ENCODE measurements at regions not wholly inside any gene's neighbourhood (a gene's known extent, or its start where the extent isn't known, plus 50 kb on each side); places are given as distances from the start of the nearest gene placed in this dataset.

- no peaks in the 10 kb centered on the region for H3K79me2 ChIP-seq (ENCODE audit: insufficient read depth, low read length)
Measured at GRCh38 chr2:158740621-158741020, 54.5 kb upstream of the DAPL1 start.

DNA sequence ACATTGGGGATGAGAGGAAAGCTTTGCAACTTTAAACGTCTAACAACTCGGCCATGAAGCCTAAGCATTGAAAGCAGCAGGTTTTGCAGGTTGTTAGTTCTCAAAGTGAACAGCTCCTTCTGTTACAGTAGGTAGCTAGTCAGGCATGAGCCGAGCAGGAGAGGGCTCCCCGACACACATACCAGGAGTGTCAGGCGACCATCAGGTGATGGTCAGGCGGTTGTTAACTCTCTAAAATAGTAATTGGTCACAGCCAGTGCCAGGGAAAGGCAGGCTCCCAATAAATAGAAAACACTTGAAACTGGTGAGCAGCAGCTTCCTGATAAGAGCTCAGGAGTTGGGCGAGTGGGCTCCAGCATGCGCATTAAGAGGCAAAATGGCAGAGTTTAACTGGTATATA lies 53.5 kb upstream of the DAPL1 start:
- Histone ChIP-seq H3K4me3 (ENCODE audit: low read length, poor library complexity, severe bottlenecking) (no peak overlapping the region), H3K4me1 (ENCODE audit: insufficient read depth, low read length, poor library complexity, severe bottlenecking) (no peaks in the 10 kb centered on the region), H3K27me3 (ENCODE audit: insufficient read depth, low read length, poor library complexity, severe bottlenecking) (no peaks in the 10 kb centered on the region), H2AFZ (ENCODE audit: low read length) (no peak overlapping the region), H3K4me2 (ENCODE audit: low read depth, low read length, poor library complexity, severe bottlenecking) (no peak overlapping the region), H3F3A (ENCODE audit: low read depth) (no peaks in the 10 kb centered on the region), H3K9me2 (replicated peaks; ENCODE audit: low read depth, low read length) (no peaks in the 10 kb centered on the region), H3K79me2 (ENCODE audit: insufficient read depth, low read length) (no peaks in the 10 kb centered on the region), H3K9me3 (ENCODE audit: insufficient read depth, low read depth, low read length) (no peaks in the 10 kb centered on the region), H4K20me1 (ENCODE audit: insufficient read depth, low read length, poor library complexity, severe bottlenecking) (no peaks in the 10 kb centered on the region), H3K9ac (ENCODE audit: low read depth, low read length, poor library complexity, severe bottlenecking) (no peak overlapping the region), H3K36me3 (ENCODE audit: insufficient read depth, low read length) (no peaks in the 10 kb centered on the region)
- TF ChIP-seq CTCF (conservative IDR thresholded peaks at IDR 0.05; ENCODE audit: low read length), result no peak
- TF ChIP-seq EZH2phosphoT487 (IDR thresholded peaks at IDR 0.05; ENCODE audit: borderline replicate concordance), result no peak

More at GRCh38 chr2:158740621-158741020, 54.5 kb upstream of the DAPL1 start:
- Histone ChIP-seq H3K36me3 (ENCODE audit: insufficient read depth, low read length) (no peaks in the 10 kb centered on the region), H2AFZ (ENCODE audit: low read length) (no peak overlapping the region), H3K9me2 (replicated peaks; ENCODE audit: low read depth, low read length) (no peaks in the 10 kb centered on the region), H3K9me3 (ENCODE audit: insufficient read depth, low read depth, low read length) (no peaks in the 10 kb centered on the region), H3F3A (ENCODE audit: low read depth) (no peaks in the 10 kb centered on the region), H3K27me3 (ENCODE audit: insufficient read depth, low read length, poor library complexity, severe bottlenecking) (peaks cover 6% of the 10 kb centered on the region), H3K9ac (ENCODE audit: low read depth, low read length, poor library complexity, severe bottlenecking) (no peak overlapping the region), H3K4me2 (ENCODE audit: low read depth, low read length, poor library complexity, severe bottlenecking) (no peak overlapping the region), H3K4me1 (ENCODE audit: insufficient read depth, low read length, poor library complexity, severe bottlenecking) (no peaks in the 10 kb centered on the region), H3K4me3 (ENCODE audit: low read length, poor library complexity, severe bottlenecking) (no peak overlapping the region), H4K20me1 (ENCODE audit: insufficient read depth, low read length, poor library complexity, severe bottlenecking) (no peaks in the 10 kb centered on the region)
- no peak for TF ChIP-seq EZH2phosphoT487 (IDR thresholded peaks at IDR 0.05; ENCODE audit: borderline replicate concordance)

DNA sequence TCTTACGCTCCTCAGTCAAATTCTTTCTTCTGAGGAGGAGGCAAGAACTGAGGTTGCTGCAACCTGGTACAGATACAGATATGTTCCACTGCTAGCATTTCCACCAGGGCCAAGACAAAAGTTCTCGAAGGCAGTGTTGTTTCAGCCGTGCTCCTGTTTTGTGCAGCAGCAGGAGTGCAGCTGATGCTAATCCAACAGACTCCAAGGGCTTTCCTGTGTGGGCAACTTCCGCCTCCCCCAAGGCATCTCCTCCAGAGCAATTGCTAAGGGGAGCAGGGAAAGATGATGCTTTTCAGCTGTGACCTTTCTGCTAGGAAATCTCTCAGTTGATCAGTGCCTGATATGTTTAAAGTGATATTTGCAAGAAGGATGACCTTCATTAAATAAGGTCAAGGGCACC lies 52.6 kb upstream of the DAPL1 start:
- H3K9ac ChIP-seq (ENCODE audit: low read depth, low read length, poor library complexity, severe bottlenecking), result no peak overlapping the region
- H3K9me2 ChIP-seq (replicated peaks; ENCODE audit: low read depth, low read length), result no peaks in the 10 kb centered on the region
- no peaks in the 10 kb centered on the region for H3F3A ChIP-seq (ENCODE audit: low read depth)
- no peak overlapping the region for H3K4me2 ChIP-seq (ENCODE audit: low read depth, low read length, poor library complexity, severe bottlenecking)
- H3K9me3 ChIP-seq (ENCODE audit: insufficient read depth, low read depth, low read length), result no peaks in the 10 kb centered on the region
- TF ChIP-seq CTCF (conservative IDR thresholded peaks at IDR 0.05; ENCODE audit: low read length), result no peak
- no peak for TF ChIP-seq EZH2phosphoT487 (IDR thresholded peaks at IDR 0.05; ENCODE audit: borderline replicate concordance)
- H3K27me3 ChIP-seq (ENCODE audit: insufficient read depth, low read length, poor library complexity, severe bottlenecking), result no peaks in the 10 kb centered on the region
- H3K4me1 ChIP-seq (ENCODE audit: insufficient read depth, low read length, poor library complexity, severe bottlenecking), result no peaks in the 10 kb centered on the region
- no peaks in the 10 kb centered on the region for H4K20me1 ChIP-seq (ENCODE audit: insufficient read depth, low read length, poor library complexity, severe bottlenecking)
- H2AFZ ChIP-seq (ENCODE audit: low read length), result no peak overlapping the region
- H3K36me3 ChIP-seq (ENCODE audit: insufficient read depth, low read length), result no peaks in the 10 kb centered on the region
- no peaks in the 10 kb centered on the region for H3K79me2 ChIP-seq (ENCODE audit: insufficient read depth, low read length)
- H3K4me3 ChIP-seq (ENCODE audit: low read length, poor library complexity, severe bottlenecking), result no peak overlapping the region

- Histone ChIP-seq H3K36me3 (ENCODE audit: insufficient read depth, low read length) (no peaks in the 10 kb centered on the region), H3K9me2 (replicated peaks; ENCODE audit: low read depth, low read length) (no peaks in the 10 kb centered on the region), H3K9me3 (ENCODE audit: insufficient read depth, low read depth, low read length) (no peaks in the 10 kb centered on the region), H3K4me2 (ENCODE audit: low read depth, low read length, poor library complexity, severe bottlenecking) (no peak overlapping the region), H2AFZ (ENCODE audit: low read length) (peak overlapping the region; percentile 84), H3K4me3 (ENCODE audit: low read length, poor library complexity, severe bottlenecking) (no peak overlapping the region), H3K79me2 (ENCODE audit: insufficient read depth, low read length) (no peaks in the 10 kb centered on the region), H3F3A (ENCODE audit: low read depth) (no peaks in the 10 kb centered on the region), H4K20me1 (ENCODE audit: insufficient read depth, low read length, poor library complexity, severe bottlenecking) (no peaks in the 10 kb centered on the region), H3K9ac (ENCODE audit: low read depth, low read length, poor library complexity, severe bottlenecking) (no peak overlapping the region), H3K27me3 (ENCODE audit: insufficient read depth, low read length, poor library complexity, severe bottlenecking) (no peaks in the 10 kb centered on the region), H3K4me1 (ENCODE audit: insufficient read depth, low read length, poor library complexity, severe bottlenecking) (no peaks in the 10 kb centered on the region)
- TF ChIP-seq CTCF (conservative IDR thresholded peaks at IDR 0.05; ENCODE audit: low read length), result no peak
- no peak for TF ChIP-seq EZH2phosphoT487 (IDR thresholded peaks at IDR 0.05; ENCODE audit: borderline replicate concordance)
Measured at GRCh38 chr2:158743466-158743865, 51.7 kb upstream of the DAPL1 start.
